ENCODE measurements at regions not wholly inside any gene's neighbourhood (a gene's known extent, or its start where the extent isn't known, plus 50 kb on each side); places are given as distances from the start of the nearest gene placed in this dataset.

GRCh38 chrX:67317725-67318124, 226.1 kb upstream of the AR start:
- Mint-ChIP-seq H3K4me1 (ENCODE audit: low read depth) (no peaks in the 10 kb centered on the region), H3K4me3 (no peak overlapping the region), H3K27ac (no peak overlapping the region), H3K27me3 (ENCODE audit: insufficient read depth) (no peaks in the 10 kb centered on the region), H3K36me3 (ENCODE audit: low read depth) (no peaks in the 10 kb centered on the region), H3K9me3 (peaks cover 4% of the 10 kb centered on the region; the same call in 1 of the 2 replicates)
- no peak for DNase-seq
- no peak for TF ChIP-seq CTCF (IDR thresholded peaks at IDR 0.05)

GRCh38 chrX:67328476-67328875, 215.3 kb upstream of the AR start:
- Mint-ChIP-seq H3K27me3 (ENCODE audit: insufficient read depth) (no peaks in the 10 kb centered on the region), H3K4me1 (ENCODE audit: low read depth) (no peaks in the 10 kb centered on the region), H3K27ac (no peak overlapping the region), H3K4me3 (no peak overlapping the region), H3K9me3 (no peaks in the 10 kb centered on the region), H3K36me3 (ENCODE audit: low read depth) (no peaks in the 10 kb centered on the region)
- no peak for DNase-seq
- no peak for TF ChIP-seq CTCF (IDR thresholded peaks at IDR 0.05)

GRCh38 chrX:67334323-67334722, 209.5 kb upstream of the AR start:
- Mint-ChIP-seq H3K36me3 (ENCODE audit: low read depth) (no peaks in the 10 kb centered on the region), H3K9me3 (no peaks in the 10 kb centered on the region), H3K4me1 (ENCODE audit: low read depth) (no peaks in the 10 kb centered on the region), H3K27me3 (ENCODE audit: insufficient read depth) (no peaks in the 10 kb centered on the region), H3K27ac (no peak overlapping the region), H3K4me3 (no peak overlapping the region)
- no peak for TF ChIP-seq CTCF (IDR thresholded peaks at IDR 0.05)
- no peak for DNase-seq

GRCh38 chrX:67338262-67338661, 205.6 kb upstream of the AR start:
- TF ChIP-seq CTCF (IDR thresholded peaks at IDR 0.05) = no peak
- no peaks in the 10 kb centered on the region for H3K4me1 Mint-ChIP-seq (ENCODE audit: low read depth)
- DNase-seq = no peak
- no peak overlapping the region for H3K4me3 Mint-ChIP-seq
- H3K36me3 Mint-ChIP-seq (ENCODE audit: low read depth) = no peaks in the 10 kb centered on the region
- no peaks in the 10 kb centered on the region for H3K9me3 Mint-ChIP-seq
- H3K27ac Mint-ChIP-seq = no peak overlapping the region
- no peaks in the 10 kb centered on the region for H3K27me3 Mint-ChIP-seq (ENCODE audit: insufficient read depth)

GRCh38 chrX:67342138-67342537, 201.7 kb upstream of the AR start:
- H3K4me3 Mint-ChIP-seq = no peak overlapping the region
- no peaks in the 10 kb centered on the region for H3K36me3 Mint-ChIP-seq (ENCODE audit: low read depth)
- H3K4me1 Mint-ChIP-seq (ENCODE audit: low read depth) = no peaks in the 10 kb centered on the region
- no peaks in the 10 kb centered on the region for H3K27me3 Mint-ChIP-seq (ENCODE audit: insufficient read depth)
- TF ChIP-seq CTCF (IDR thresholded peaks at IDR 0.05) = no peak
- H3K27ac Mint-ChIP-seq = no peak overlapping the region
- DNase-seq = no peak
- H3K9me3 Mint-ChIP-seq = no peaks in the 10 kb centered on the region

GRCh38 chrX:67346225-67346624, 197.6 kb upstream of the AR start:
- H3K4me3 Mint-ChIP-seq = no peak overlapping the region
- no peak for TF ChIP-seq CTCF (IDR thresholded peaks at IDR 0.05)
- no peaks in the 10 kb centered on the region for H3K27me3 Mint-ChIP-seq (ENCODE audit: insufficient read depth)
- H3K9me3 Mint-ChIP-seq = no peaks in the 10 kb centered on the region
- H3K27ac Mint-ChIP-seq = no peak overlapping the region
- H3K36me3 Mint-ChIP-seq (ENCODE audit: low read depth) = no peaks in the 10 kb centered on the region; the same call in 1 of the 2 replicates
- no peak for DNase-seq
- peaks cover 1% of the 10 kb centered on the region; the same call in 1 of the 2 replicates for H3K4me1 Mint-ChIP-seq (ENCODE audit: low read depth)
